Fibroblast of lung (primary cell): ENCODE measurements at regions not wholly inside any gene's neighbourhood (a gene's known extent, or its start where the extent isn't known, plus 50 kb on each side); places are given as distances from the start of the nearest gene placed in this dataset.

ENCODE experiments used
- DNase-seq, 2 donors: peaks; one replicate each; pipeline versions ENCODE4 v3.0.0 to v3.0.0-alpha.2; 2010; ENCODE audit warnings: low read depth in 2 of 2
- H2AFZ ChIP-seq: 2 replicates; pipeline ENCODE4 v1.5.1; 2012; ENCODE audit warnings: low read length, control low read depth, inconsistent platforms
- H3K27ac ChIP-seq: 2 replicates; pipeline ENCODE4 v1.5.1; 2011; ENCODE audit warnings: low read length, control low read depth; ENCODE audit not compliant: insufficient read depth
- H3K27me3 ChIP-seq: 2 replicates; pipeline ENCODE4 v1.5.1; 2011; ENCODE audit warnings: mild to moderate bottlenecking, low read length; ENCODE audit not compliant: control insufficient read depth, insufficient read depth
- H3K36me3 ChIP-seq: 2 replicates; pipeline ENCODE4 v1.5.1; 2011; ENCODE audit warnings: low read length; ENCODE audit not compliant: control insufficient read depth, insufficient read depth
- H3K4me1 ChIP-seq: 2 replicates; pipeline ENCODE4 v1.5.1; 2011; ENCODE audit warnings: low read length; ENCODE audit not compliant: control insufficient read depth, insufficient read depth; ENCODE audit errors: extremely low read depth
- H3K4me2 ChIP-seq: 2 replicates; pipeline ENCODE4 v1.5.1; 2011; ENCODE audit warnings: low read length, control low read depth; ENCODE audit not compliant: insufficient read depth; ENCODE audit errors: extremely low read depth
- H3K4me3 ChIP-seq, 4 experiments: fragments of 200-600 bp in 1 of 4; sonication (generic) in 1 of 4; replicated peaks in 1 of 4; 2 replicates each; pipeline ENCODE4 v1.5.1; 2011 to 2016; ENCODE audit warnings: low read length in 4 of 4, low read depth in 3 of 4, mild to moderate bottlenecking in 3 of 4, control low read depth in 2 of 4, inconsistent platforms in 1 of 4, mixed read lengths in 1 of 4; ENCODE audit not compliant: insufficient read depth in 1 of 4; ENCODE audit errors: control extremely low read depth in 1 of 4
- H3K79me2 ChIP-seq: 2 replicates; pipeline ENCODE4 v1.5.1; 2012; ENCODE audit warnings: mild to moderate bottlenecking, low read length, inconsistent platforms; ENCODE audit not compliant: control insufficient read depth, insufficient read depth
- H3K9ac ChIP-seq: 2 replicates; pipeline ENCODE4 v1.5.1; 2011; ENCODE audit warnings: mild to moderate bottlenecking, low read length, control low read depth; ENCODE audit not compliant: insufficient read depth
- H3K9me3 ChIP-seq: 2 replicates; pipeline ENCODE4 v1.5.1; 2012; ENCODE audit warnings: low read depth, low read length; ENCODE audit not compliant: control insufficient read depth, insufficient read depth
- H4K20me1 ChIP-seq: 2 replicates; pipeline ENCODE4 v1.5.1; 2011; ENCODE audit warnings: low read length; ENCODE audit not compliant: control insufficient read depth, insufficient read depth; ENCODE audit errors: extremely low read depth
- CTCF ChIP-seq, 2 donors: IDR thresholded peaks in 1 of 2; conservative IDR thresholded peaks in 1 of 2; 1 replicate in 1 of 2; 2 replicates in 1 of 2; pipeline ENCODE4 v1.5.1; 2011 to 2012; ENCODE audit warnings: low read length in 2 of 2, control low read depth in 1 of 2, inconsistent platforms in 1 of 2, low read depth in 1 of 2, mild to moderate bottlenecking in 1 of 2
- EZH2 ChIP-seq: IDR thresholded peaks from 2 replicates; pipeline ENCODE4 v1.5.1; 2012; ENCODE audit warnings: low read length, control low read depth, mild to moderate bottlenecking; ENCODE audit errors: missing control alignments

GRCh38 chr9:135009794-135010585 lies 77.5 kb upstream of the OLFM1 start:
- Histone ChIP-seq H2AFZ (no peak overlapping the region), H3K27ac (no peak overlapping the region), H3K4me3 (no peak overlapping the region), H3K9me3 (no peaks in the 10 kb centered on the region), H3K79me2 (no peaks in the 10 kb centered on the region), H3K4me1 (no peaks in the 10 kb centered on the region), H3K9ac (no peak overlapping the region), H4K20me1 (no peaks in the 10 kb centered on the region), H3K27me3 (no peaks in the 10 kb centered on the region), H3K4me2 (no peak overlapping the region), H3K36me3 (no peaks in the 10 kb centered on the region)
- DNase-seq = no peak
- TF ChIP-seq CTCF (conservative IDR thresholded peaks at IDR 0.05 in 1 of 2, IDR thresholded peaks at IDR 0.05 in 1 of 2; ENCODE audit: low read depth in 1 of 2, low read length in 2 of 2) (no peak), EZH2 (no peak)

GRCh38 chr9:135010586-135010860 lies 76.9 kb upstream of the OLFM1 start:
- Histone ChIP-seq H2AFZ (no peak overlapping the region), H3K4me3 (no peak overlapping the region), H3K9ac (no peak overlapping the region), H4K20me1 (no peaks in the 10 kb centered on the region), H3K36me3 (no peaks in the 10 kb centered on the region), H3K27me3 (no peaks in the 10 kb centered on the region), H3K4me1 (no peaks in the 10 kb centered on the region), H3K27ac (no peak overlapping the region), H3K4me2 (no peak overlapping the region), H3K9me3 (no peaks in the 10 kb centered on the region), H3K79me2 (no peaks in the 10 kb centered on the region)
- TF ChIP-seq EZH2 = no peak
- TF ChIP-seq CTCF (conservative IDR thresholded peaks at IDR 0.05 in 1 of 2, IDR thresholded peaks at IDR 0.05 in 1 of 2; ENCODE audit: low read depth in 1 of 2, low read length in 2 of 2) = no peak
- DNase-seq = no peak

- Histone ChIP-seq H3K4me1 (no peaks in the 10 kb centered on the region), H3K36me3 (no peaks in the 10 kb centered on the region), H3K27me3 (no peaks in the 10 kb centered on the region), H3K79me2 (no peaks in the 10 kb centered on the region), H2AFZ (no peak overlapping the region), H3K9me3 (no peaks in the 10 kb centered on the region), H4K20me1 (no peaks in the 10 kb centered on the region), H3K9ac (no peak overlapping the region), H3K4me2 (no peak overlapping the region), H3K4me3 (no peak overlapping the region), H3K27ac (no peak overlapping the region)
- TF ChIP-seq CTCF (conservative IDR thresholded peaks at IDR 0.05 in 1 of 2, IDR thresholded peaks at IDR 0.05 in 1 of 2; ENCODE audit: low read depth in 1 of 2, low read length in 2 of 2) (no peak), EZH2 (no peak)
- no peak for DNase-seq
Observed at GRCh38 chr9:135010921-135011320, 76.5 kb upstream of the OLFM1 start.
